Activated CD8-positive, alpha-beta T cell treated with anti-CD3 and anti-CD28 coated beads for 36 hours (primary cell): ENCODE measurements at regions not wholly inside any gene's neighbourhood (a gene's known extent, or its start where the extent isn't known, plus 50 kb on each side); places are given as distances from the start of the nearest gene placed in this dataset.

Experiments used
- ATAC-seq: fragments of 200-7000 bp; cut with Tn5 transposase; one replicate; pipeline ENCODE4 v1.10.0; 2021; ENCODE audit warnings: mild to moderate bottlenecking, moderate library complexity
- CTCF ChIA-PET: fragments of 350-600 bp; sonication (Branson Sonifier 250); formaldehyde crosslinking; loops from one replicate; lab custom pipeline; 2021; ENCODE audit warnings: antibody characterized with exemption; lab: Charles Lee
- POLR2A ChIA-PET: fragments of 350-600 bp; sonication (Branson Sonifier 250); formaldehyde crosslinking; loops from one replicate; lab custom pipeline; 2021; ENCODE audit warnings: antibody characterized with exemption; lab: Charles Lee
- DNase-seq: peaks from one replicate; pipeline ENCODE4 v3.0.0-alpha.2; 2020
- H3K27ac Mint-ChIP-seq: one replicate; pipeline ENCODE4 v1.8.0; 2021; ENCODE audit warnings: mild to moderate bottlenecking, mixed read lengths
- H3K27me3 Mint-ChIP-seq: one replicate; pipeline ENCODE4 v1.8.0; 2021; ENCODE audit warnings: mixed read lengths
- H3K36me3 Mint-ChIP-seq: one replicate; pipeline ENCODE4 v1.8.0; 2021; ENCODE audit warnings: low read depth, mixed read lengths
- H3K4me1 Mint-ChIP-seq: one replicate; pipeline ENCODE4 v1.8.0; 2021; ENCODE audit warnings: low read depth, mixed read lengths
- H3K4me3 Mint-ChIP-seq: one replicate; pipeline ENCODE4 v1.8.0; 2021; ENCODE audit warnings: mild to moderate bottlenecking, moderate library complexity, mixed read lengths
- H3K9me3 Mint-ChIP-seq: one replicate; pipeline ENCODE4 v1.8.0; 2021; ENCODE audit warnings: mixed read lengths
- CTCF ChIP-seq: fragments of 200-600 bp; IDR thresholded peaks from one replicate; pipeline ENCODE4 v1.8.0; 2022; ENCODE audit warnings: antibody characterized with exemption, mild to moderate bottlenecking
- intact Hi-C: fragments of 100-400 bp; cut with micrococcal nuclease; formaldehyde crosslinking; loops from one replicate; pipeline ENCODE4 v1.10.0; 2022

GRCh38 chr4:112767386-112767785, 130.4 kb downstream of the LARP7 start:
- no peaks in the 10 kb centered on the region for H3K9me3 Mint-ChIP-seq
- DNase-seq (no peak), ATAC-seq (no peak)
- intact Hi-C loops = loop anchor here (5.0 kb wide), 1 partner anchor 170 kb away; no protein-coding TSS in a partner anchor
- H3K4me3 Mint-ChIP-seq = no peak overlapping the region
- POLR2A ChIA-PET = no interaction called here
- CTCF ChIA-PET = no interaction called here
- no peaks in the 10 kb centered on the region for H3K4me1 Mint-ChIP-seq
- H3K27me3 Mint-ChIP-seq = no peaks in the 10 kb centered on the region
- TF ChIP-seq CTCF = no peak
- no peaks in the 10 kb centered on the region for H3K36me3 Mint-ChIP-seq
- no peak overlapping the region for H3K27ac Mint-ChIP-seq

GRCh38 chr4:112770114-112770513, 133.2 kb downstream of the LARP7 start:
- Mint-ChIP-seq H3K27ac (no peak overlapping the region), H3K9me3 (no peaks in the 10 kb centered on the region), H3K4me1 (no peaks in the 10 kb centered on the region), H3K27me3 (no peaks in the 10 kb centered on the region), H3K36me3 (no peaks in the 10 kb centered on the region), H3K4me3 (no peak overlapping the region)
- ChIA-PET POLR2A (interaction anchor here (1.2 kb wide), 1 partner anchor 8 kb away, joined by 3 read pairs; no protein-coding TSS in a partner anchor), CTCF (no interaction called here)
- no peak for ATAC-seq
- DNase-seq = no peak
- intact Hi-C loops = no loop called here
- TF ChIP-seq CTCF = no peak

GRCh38 chr4:112775801-112776200, 138.9 kb downstream of the LARP7 start:
- no peak for TF ChIP-seq CTCF
- ATAC-seq (no peak), DNase-seq (no peak)
- intact Hi-C loops = no loop called here
- Mint-ChIP-seq H3K27me3 (no peaks in the 10 kb centered on the region), H3K36me3 (no peaks in the 10 kb centered on the region), H3K27ac (no peak overlapping the region), H3K9me3 (no peaks in the 10 kb centered on the region), H3K4me1 (no peaks in the 10 kb centered on the region), H3K4me3 (no peak overlapping the region)
- ChIA-PET POLR2A (no interaction called here), CTCF (interaction anchor here (3.1 kb wide), 1 partner anchor 11 kb away, joined by 13 read pairs; no protein-coding TSS in a partner anchor)

GRCh38 chr4:112776535-112776934, 139.6 kb downstream of the LARP7 start:
- no peak overlapping the region for H3K4me3 Mint-ChIP-seq
- H3K27me3 Mint-ChIP-seq = no peaks in the 10 kb centered on the region
- H3K4me1 Mint-ChIP-seq = no peaks in the 10 kb centered on the region
- no peaks in the 10 kb centered on the region for H3K9me3 Mint-ChIP-seq
- intact Hi-C loops = no loop called here
- H3K27ac Mint-ChIP-seq = no peak overlapping the region
- TF ChIP-seq CTCF = no peak
- no peak for DNase-seq
- CTCF ChIA-PET = interaction anchor here (3.1 kb wide), 1 partner anchor 11 kb away, joined by 13 read pairs; no protein-coding TSS in a partner anchor
- no peak for ATAC-seq
- H3K36me3 Mint-ChIP-seq = no peaks in the 10 kb centered on the region
- POLR2A ChIA-PET = no interaction called here

- Mint-ChIP-seq H3K4me3 (no peak overlapping the region), H3K4me1 (no peaks in the 10 kb centered on the region), H3K36me3 (no peaks in the 10 kb centered on the region), H3K27me3 (no peaks in the 10 kb centered on the region), H3K27ac (no peak overlapping the region), H3K9me3 (no peaks in the 10 kb centered on the region)
- CTCF ChIA-PET = no interaction called here
- intact Hi-C loops = no loop called here
- TF ChIP-seq CTCF = no peak
- DNase-seq (no peak), ATAC-seq (no peak)
- POLR2A ChIA-PET = interaction anchor here (1.2 kb wide), 1 partner anchor 9 kb away, joined by 3 read pairs; no protein-coding TSS in a partner anchor
Observed at GRCh38 chr4:112778520-112778919, 141.6 kb downstream of the LARP7 start.
